HEK293T (cell line): ENCODE measurements at regions not wholly inside any gene's neighbourhood (a gene's known extent, or its start where the extent isn't known, plus 50 kb on each side); places are given as distances from the start of the nearest gene placed in this dataset.

Source experiments
- ARNT ChIP-seq: fragments of 450-650 bp; IDR thresholded peaks from 2 replicates; pipeline ENCODE4 v1.6.1; 2017; ENCODE audit warnings: mild to moderate bottlenecking
- FOXA1 ChIP-seq: fragments of 450-650 bp; IDR thresholded peaks from 2 replicates; pipeline ENCODE4 v1.6.1; 2016; ENCODE audit warnings: mild to moderate bottlenecking
- FOXK2 ChIP-seq: fragments of 450-650 bp; IDR thresholded peaks from 2 replicates; pipeline ENCODE4 v1.6.1; 2016; ENCODE audit warnings: mild to moderate bottlenecking
- FOXM1 ChIP-seq: fragments of 450-650 bp; IDR thresholded peaks from 2 replicates; pipeline ENCODE4 v1.6.1; 2017; ENCODE audit warnings: mild to moderate bottlenecking, borderline replicate concordance
- NFRKB ChIP-seq: fragments of 450-650 bp; IDR thresholded peaks from 2 replicates; pipeline ENCODE4 v1.6.1; 2016; ENCODE audit warnings: mild to moderate bottlenecking, moderate library complexity
- SP1 ChIP-seq: fragments of 450-650 bp; IDR thresholded peaks from 2 replicates; pipeline ENCODE4 v1.6.1; 2017
- SUZ12 ChIP-seq: fragments of 450-650 bp; IDR thresholded peaks from 2 replicates; pipeline ENCODE4 v1.6.1; 2016; ENCODE audit warnings: mild to moderate bottlenecking
- TARDBP ChIP-seq: fragments of 450-650 bp; IDR thresholded peaks from 2 replicates; pipeline ENCODE4 v1.6.1; 2016

DNA sequence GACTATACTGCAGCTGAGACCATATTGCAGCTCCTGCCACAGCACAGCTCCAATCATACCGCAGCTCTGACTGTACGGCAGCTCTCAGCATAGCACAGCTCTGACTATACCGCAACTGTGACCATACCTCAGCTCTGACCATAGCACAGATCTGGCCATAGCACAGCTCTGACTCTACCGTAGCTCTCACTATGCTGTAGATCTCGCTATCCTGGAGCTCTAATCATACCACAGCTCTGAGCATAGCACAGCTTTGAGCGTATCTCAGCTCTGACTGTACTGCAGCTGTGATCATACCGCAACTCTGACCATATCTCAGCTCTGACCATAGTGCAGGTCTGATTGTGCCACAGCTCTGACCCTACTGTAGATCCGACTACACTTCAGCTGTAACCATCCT lies 139.2 kb downstream of the ASMT start:
- TF ChIP-seq SP1 (no peak), FOXK2 (no peak), SUZ12 (no peak), ARNT (no peak), TARDBP (no peak), NFRKB (no peak), FOXM1 (no peak), FOXA1 (no peak)
